HG03095 (cell line): ENCODE measurements at regions not wholly inside any gene's neighbourhood (a gene's known extent, or its start where the extent isn't known, plus 50 kb on each side); places are given as distances from the start of the nearest gene placed in this dataset.
"Not testable (repeated sequence)": the region's sequence is repeated elsewhere in the genome, so short reads cannot be mapped to it uniquely, and the experiment has no call there.

Source experiments
- ATAC-seq: cut with Tn5 transposase; IDR thresholded peaks from one replicate; pipeline ENCODE4 v1.9.1; 2021; ENCODE audit warnings: moderate library complexity; ENCODE audit not compliant: unreplicated experiment

DNA sequence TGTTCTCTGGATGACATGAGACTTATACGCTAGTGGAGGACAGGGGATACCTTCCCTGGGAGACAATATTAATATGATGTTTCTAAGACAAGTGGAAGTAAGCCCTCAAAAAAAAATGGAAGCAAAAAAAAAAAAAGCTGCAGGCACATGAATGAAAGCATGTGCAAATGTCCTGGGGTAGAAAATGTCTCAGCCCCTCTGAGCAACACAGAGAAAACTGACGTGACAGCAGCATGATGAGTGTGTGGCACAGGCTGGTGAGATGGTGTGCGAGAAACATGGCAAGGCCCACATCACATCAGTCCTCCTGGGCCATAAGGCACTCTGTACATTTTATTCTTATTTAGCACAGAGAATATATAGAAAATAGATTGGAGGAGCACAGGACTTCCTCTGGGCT, 254.7 kb upstream of the PFKP start:
- ATAC-seq, result no peak

DNA sequence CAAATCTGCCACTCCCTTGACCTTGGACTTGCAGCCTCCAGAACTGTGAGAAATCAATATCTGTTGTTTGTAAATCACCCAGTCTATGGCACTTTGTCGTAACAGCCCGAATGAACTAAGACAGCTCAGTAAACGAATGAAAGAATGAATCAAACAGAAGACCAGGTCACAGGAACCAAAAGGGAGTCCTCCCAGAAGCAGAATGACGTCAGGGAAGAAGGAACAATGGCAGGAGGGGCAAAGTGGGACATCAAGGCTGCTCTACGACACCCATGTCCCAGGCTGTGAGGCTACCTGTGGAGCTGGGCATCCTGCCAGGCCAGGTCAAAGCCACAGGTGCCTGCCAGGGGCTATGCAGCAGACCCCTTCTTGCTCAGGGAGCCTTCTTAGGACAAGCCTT, 267.2 kb upstream of the PFKP start:
- no peak for ATAC-seq

DNA sequence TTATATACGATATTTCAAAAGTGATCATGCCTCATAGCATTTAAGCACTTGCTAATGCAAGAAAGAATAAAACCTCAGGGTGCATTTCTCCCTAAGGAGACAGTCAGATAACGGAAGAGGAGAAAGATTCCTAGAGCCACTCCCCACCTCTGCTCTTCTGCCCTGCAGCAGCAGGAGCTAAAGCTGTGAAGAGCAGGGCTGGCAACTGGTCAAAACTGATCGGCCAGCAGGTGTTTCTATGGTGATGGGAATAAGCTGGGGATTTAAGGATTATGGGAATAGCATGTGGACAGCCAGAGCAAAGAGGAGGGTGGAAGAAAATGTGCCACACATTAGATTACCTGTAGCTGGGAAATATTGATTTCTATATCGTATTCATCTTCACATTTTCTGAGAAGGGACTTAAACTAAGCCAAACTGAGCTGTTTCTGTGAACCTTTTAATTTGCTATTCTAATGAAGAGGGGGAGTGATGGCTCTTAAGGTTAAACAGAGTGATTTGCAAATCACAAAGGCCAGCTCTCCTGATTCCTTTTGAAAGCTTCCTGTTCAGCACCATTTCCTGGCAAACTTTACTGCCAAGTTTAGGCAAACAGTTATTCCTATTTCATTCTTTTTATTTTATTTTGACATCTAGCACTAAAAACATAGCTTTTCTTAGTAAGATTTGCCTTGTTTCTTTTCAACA, 268.9 kb upstream of the PFKP start:
- ATAC-seq, result no peak

GRCh38 chr10:2791774-2792443, 275.4 kb upstream of the PFKP start:
- ATAC-seq, result no peak

DNA sequence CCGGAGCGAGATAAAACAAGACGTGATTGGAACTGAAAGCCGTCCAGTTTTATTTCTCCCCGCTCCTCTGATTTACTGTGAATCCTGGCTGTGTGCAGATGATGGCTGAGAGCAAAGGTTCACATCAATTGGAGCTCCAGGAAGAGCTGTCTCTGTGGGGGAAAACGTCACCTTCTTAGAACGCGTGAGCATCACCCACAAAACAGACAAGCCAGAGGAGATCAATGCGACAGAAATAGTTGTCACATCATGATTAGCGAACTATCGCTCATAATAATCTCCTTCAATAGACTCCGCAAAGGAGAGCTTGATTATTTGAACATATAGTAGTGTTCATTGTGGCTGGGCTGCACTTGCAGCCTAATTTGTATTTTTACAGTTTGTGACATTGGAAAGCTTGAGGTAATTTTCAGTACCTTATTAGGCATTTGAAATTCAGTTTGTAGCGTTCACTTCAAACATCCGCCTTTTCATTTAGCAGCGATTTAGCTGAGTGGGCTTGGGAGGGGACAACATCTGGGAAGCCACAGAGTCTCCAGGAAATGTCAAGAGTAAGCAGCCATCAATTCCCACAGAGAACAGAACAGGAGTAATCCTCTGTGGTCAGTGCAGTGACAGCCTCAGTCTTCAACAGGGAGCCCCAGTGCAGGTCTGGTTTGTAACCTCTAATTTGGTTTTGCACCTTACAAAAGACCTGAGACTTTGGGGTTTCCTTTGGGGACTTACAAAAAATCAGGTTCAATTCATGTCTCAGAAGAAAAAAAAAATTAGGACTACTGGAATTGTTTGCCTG, 276.8 kb upstream of the PFKP start:
- no peak for ATAC-seq

GRCh38 chr10:2786251-2786650, 281.1 kb upstream of the PFKP start:
- no peak for ATAC-seq

DNA sequence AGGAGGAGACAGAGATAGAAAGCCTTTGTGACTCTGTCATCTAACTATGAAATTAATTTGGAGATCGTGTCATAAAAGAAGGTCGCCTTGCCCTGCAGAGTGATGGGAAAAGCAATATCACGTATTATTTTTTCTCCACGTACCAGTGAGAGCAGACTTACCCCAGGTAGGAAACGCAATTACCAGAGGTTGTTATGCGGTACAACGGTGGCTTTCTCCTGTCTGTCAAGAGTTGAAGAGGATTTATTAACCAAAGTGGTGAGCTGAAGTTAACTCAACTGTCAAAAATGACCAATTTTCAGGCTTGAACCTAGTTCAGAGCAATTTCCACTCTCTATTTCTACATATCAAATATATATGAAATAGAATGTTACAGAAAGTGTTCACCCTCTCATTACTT, 282.6 kb upstream of the PFKP start:
- ATAC-seq, result no peak

GRCh38 chr10:2782950-2783349, 284.4 kb upstream of the PFKP start:
- no peak for ATAC-seq

DNA sequence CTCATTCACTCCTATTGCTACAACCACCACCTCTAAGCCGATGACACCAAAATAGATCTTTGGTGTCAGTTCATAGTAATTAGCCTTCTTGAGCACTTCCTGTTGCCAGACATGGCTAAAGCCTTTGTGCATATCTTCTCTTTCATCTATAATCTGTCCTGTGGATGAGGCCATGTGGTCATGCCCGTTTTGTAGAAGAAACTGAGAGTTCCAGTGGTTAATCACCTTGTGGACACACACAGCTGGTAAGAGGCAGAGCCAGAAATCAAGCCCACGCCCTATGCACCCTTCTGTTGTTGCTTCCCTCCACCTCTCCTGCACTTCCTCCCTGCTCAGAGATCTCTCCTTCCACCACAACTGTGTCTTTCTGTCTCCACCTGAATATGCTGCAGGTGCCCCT, 285.1 kb upstream of the PFKP start:
- no peak for ATAC-seq

DNA sequence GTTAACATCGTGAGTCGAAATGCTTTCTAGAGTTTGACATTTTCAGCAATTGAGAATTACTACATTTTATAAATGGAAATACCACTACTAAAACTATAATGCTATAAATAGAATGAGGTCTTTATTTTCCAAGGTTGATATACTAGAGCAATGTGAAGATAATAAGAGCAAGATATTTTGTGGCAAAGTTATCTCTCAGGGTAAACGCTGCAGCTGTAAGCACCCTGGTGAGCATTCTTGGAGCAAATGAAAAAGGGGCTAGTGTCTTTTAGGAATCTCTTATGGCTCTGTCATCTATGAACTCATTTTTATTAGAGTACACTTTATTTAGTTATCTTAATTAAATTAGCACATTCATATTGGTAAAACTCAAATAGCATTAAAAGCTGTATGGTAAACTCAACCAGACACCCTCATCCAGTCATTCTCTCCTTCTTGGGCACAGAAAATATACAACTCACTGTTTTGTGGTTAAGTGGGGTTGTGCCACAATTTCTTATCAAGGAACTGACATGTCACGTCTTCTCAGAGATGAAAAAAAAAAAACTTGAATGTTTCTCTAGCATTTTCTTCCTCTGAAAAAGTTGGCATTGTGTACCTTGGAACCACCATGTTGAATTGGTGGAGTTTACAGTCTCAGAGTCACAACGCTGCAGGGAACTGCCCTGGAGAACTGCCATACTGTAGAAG, 289.5 kb upstream of the PFKP start:
- ATAC-seq, result no peak

DNA sequence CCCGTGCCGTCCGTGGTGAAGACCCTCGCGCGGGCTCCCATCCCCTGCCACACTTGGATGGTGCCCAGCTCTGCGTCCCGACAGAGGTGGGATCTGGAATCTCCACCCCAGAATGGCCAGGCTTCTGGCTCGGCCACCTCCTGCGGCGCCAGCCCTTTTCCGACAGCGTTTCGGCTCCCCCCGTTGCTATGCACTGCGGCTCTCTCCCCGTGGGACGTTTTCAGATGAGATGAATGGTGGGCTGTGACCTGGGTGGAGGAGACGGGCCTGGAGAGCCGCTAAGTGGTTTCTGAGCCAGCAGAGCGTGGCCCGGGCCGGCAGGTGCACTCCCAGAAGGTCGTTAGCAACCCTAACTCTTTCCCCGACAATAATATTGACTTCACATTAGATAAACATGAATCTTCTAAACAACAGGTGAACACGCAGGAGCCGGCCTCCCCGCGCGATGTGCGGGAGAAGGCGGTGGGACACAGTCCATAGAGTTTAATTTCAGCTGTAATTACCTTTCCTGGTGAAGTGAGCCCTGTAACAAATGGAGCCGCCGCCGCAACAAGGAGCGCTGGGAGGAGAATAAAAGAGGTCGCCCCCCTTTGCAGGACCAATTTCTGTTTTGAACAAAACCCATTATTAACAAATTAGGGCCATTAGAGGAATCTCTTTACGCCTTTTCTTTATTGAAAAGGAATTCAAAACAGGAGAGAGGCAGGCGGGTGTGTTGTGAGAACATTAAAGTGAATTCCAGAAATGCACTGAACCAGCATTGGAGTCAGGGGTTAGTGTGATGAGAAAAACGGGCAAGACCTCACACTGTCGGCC, 294.3 kb upstream of the PFKP start:
- no peak for ATAC-seq

- no peak for ATAC-seq
Measured at GRCh38 chr10:2772135-2772534, 295.2 kb upstream of the PFKP start.

DNA sequence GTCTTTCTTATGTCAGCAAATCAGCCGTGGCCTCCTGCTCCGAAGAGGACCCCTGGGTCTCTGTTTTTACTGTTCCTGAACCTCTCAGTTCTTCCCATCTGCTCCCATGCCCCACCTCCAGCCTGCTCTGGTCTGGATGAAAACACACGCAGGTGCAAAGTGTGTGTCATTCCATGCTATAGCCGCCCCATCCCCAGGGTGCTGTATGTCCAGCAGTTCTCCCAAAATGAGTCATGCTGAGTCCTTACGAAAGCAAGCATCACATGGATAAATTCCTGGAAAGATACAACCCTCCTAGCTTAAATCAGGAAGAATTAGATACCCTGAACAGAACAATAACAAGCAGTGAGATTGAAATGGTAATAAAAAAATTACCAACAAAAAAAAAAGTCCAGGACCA, 300.1 kb upstream of the PFKP start:
- ATAC-seq, result not testable (repeated sequence)

GRCh38 chr10:2761971-2762370, 305.4 kb upstream of the PFKP start:
- ATAC-seq, result no peak

GRCh38 chr10:2761311-2761710, 306.0 kb upstream of the PFKP start:
- ATAC-seq, result no peak

DNA sequence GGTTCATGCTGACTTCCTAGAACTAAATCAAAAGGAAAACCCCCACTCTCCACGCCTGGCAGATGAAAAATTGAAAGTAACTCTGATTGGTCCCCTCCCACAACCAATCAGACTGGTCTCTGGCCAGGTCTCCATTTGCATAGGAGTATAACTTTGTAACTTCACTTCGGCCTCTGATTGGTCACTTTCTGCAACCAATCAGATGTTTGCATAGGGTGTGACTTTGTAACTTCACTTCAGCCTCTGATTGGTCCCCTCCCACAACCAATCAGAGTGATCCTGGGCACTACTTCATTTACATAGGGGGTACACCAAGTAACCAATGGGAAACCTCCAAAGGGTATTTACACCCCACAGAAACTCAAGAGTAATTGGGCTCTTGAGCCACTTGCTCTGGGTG, 306.6 kb upstream of the PFKP start:
- ATAC-seq, result no peak

DNA sequence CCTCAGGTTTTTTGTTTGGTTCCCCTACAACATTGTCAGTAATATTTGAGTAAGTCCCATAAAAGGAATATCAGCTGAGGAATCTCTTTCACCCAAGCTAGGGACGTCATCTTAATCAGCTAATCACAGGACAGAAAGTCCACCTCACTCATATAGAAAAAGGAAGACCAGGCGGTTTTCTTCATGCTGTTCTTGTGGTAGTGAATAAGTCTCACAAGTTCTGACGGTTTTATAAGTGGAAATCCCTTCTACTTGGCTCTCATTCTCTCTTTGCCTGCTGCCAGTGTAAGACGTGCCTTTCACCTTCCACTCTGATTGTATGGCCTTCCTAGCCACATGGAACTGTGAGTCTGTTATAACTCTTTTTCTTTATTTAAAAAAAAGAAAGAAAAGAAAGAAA, 308.1 kb upstream of the PFKP start:
- ATAC-seq, result no peak

GRCh38 chr10:2754943-2755342, 312.4 kb upstream of the PFKP start:
- no peak for ATAC-seq

GRCh38 chr10:2748287-2748686, 319.1 kb upstream of the PFKP start:
- no peak for ATAC-seq

- no peak for ATAC-seq
Measured at GRCh38 chr10:2746638-2747037, 320.7 kb upstream of the PFKP start.

- no peak for ATAC-seq
Measured at GRCh38 chr10:2745666-2746065, 321.7 kb upstream of the PFKP start.
